CD8-positive, alpha-beta memory T cell (primary cell): ENCODE measurements at regions not wholly inside any gene's neighbourhood (a gene's known extent, or its start where the extent isn't known, plus 50 kb on each side); places are given as distances from the start of the nearest gene placed in this dataset.

Source experiments
- CTCF ChIA-PET: fragments of 350-600 bp; sonication (Branson Sonifier 250); formaldehyde crosslinking; loops from one replicate; lab custom pipeline; 2021; ENCODE audit warnings: antibody characterized with exemption; lab: Charles Lee
- POLR2A ChIA-PET: fragments of 350-600 bp; sonication (Branson Sonifier 250); formaldehyde crosslinking; loops from one replicate; lab custom pipeline; 2021; ENCODE audit warnings: antibody characterized with exemption; lab: Charles Lee
- DNase-seq, 5 donors: peaks; one replicate each; pipeline versions ENCODE4 v3.0.0 to v3.0.0-alpha.2; 2020 to 2022; ENCODE audit warnings: mixed read lengths in 1 of 5
- H3K27ac ChIP-seq: one replicate; pipeline ENCODE4 v1.7.0; 2013; ENCODE audit warnings: low read depth, mild to moderate bottlenecking, low read length, moderate library complexity
- H3K27me3 ChIP-seq: 2 replicates; pipeline ENCODE4 v1.7.0; 2013; ENCODE audit warnings: low read length, mild to moderate bottlenecking; ENCODE audit not compliant: insufficient read depth, poor library complexity, severe bottlenecking
- H3K36me3 ChIP-seq: 2 replicates; pipeline ENCODE4 v1.7.0; 2013; ENCODE audit warnings: mild to moderate bottlenecking, low read length, moderate library complexity; ENCODE audit not compliant: insufficient read depth
- H3K4me1 ChIP-seq: 2 replicates; pipeline ENCODE4 v1.7.0; 2013; ENCODE audit warnings: mild to moderate bottlenecking, low read length, moderate library complexity; ENCODE audit not compliant: insufficient read depth
- H3K4me3 ChIP-seq: 2 replicates; pipeline ENCODE4 v1.7.0; 2013; ENCODE audit warnings: mild to moderate bottlenecking, low read length
- H3K9me3 ChIP-seq: 2 replicates; pipeline ENCODE4 v1.7.0; 2013; ENCODE audit warnings: mild to moderate bottlenecking, low read length
- H3K27ac Mint-ChIP-seq, 8 donors: one replicate each; pipeline ENCODE4 v1.8.0; 2020 to 2021; ENCODE audit warnings: mixed read lengths in 8 of 8, mild to moderate bottlenecking in 6 of 8, inconsistent platforms in 3 of 8, moderate library complexity in 3 of 8
- H3K27me3 Mint-ChIP-seq, 2 donors: one replicate each; pipeline ENCODE4 v1.8.0; 2020 to 2021; ENCODE audit warnings: mixed read lengths in 2 of 2, mild to moderate bottlenecking in 1 of 2, moderate library complexity in 1 of 2
- H3K36me3 Mint-ChIP-seq, 3 donors: one replicate each; pipeline ENCODE4 v1.8.0; 2020 to 2021; ENCODE audit warnings: mixed read lengths in 3 of 3, inconsistent platforms in 1 of 3, mild to moderate bottlenecking in 1 of 3
- H3K4me1 Mint-ChIP-seq, 3 donors: one replicate each; pipeline ENCODE4 v1.8.0; 2020 to 2021; ENCODE audit warnings: mixed read lengths in 3 of 3, inconsistent platforms in 1 of 3, mild to moderate bottlenecking in 1 of 3
- H3K4me3 Mint-ChIP-seq, 7 donors: one replicate each; pipeline ENCODE4 v1.8.0; 2020 to 2021; ENCODE audit warnings: mixed read lengths in 7 of 7, mild to moderate bottlenecking in 6 of 7, moderate library complexity in 4 of 7, inconsistent platforms in 2 of 7
- H3K9me3 Mint-ChIP-seq, 5 donors: one replicate each; pipeline ENCODE4 v1.8.0; 2020 to 2022; ENCODE audit warnings: mixed read lengths in 5 of 5, mild to moderate bottlenecking in 3 of 5, moderate library complexity in 2 of 5, inconsistent platforms in 1 of 5

DNA sequence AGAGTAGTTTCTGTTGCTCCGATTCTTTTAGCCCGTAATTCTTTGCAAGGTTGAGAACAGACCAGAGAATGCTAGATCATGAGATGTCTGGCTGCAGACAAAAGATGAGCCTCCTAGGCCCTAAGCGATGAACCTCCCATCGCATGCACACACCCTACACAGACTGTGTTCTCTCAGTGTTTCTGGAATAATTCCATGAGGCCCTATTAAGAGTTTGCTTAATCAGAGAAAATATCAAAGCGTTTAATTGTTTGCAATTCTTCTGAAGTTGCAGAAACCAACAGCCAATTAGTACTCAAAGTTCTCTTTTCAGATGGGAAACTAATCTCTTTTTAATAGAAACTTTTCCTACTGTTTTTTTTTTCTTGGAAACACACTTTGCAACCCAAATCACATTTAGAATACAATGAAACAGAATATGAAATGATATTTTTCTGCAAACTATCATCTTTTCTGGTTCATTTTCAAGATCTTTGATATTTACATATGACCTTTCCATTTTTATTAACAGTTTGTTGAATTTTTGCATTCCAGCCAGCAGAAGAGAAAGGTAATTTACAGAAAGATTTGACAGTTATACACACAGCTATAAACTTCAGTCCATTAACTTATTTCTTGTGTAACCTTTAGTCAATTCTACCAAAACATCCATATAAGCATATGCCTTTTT is 1525.6 kb downstream of the ARAP2 start:
- POLR2A ChIA-PET = no interaction called here

DNA sequence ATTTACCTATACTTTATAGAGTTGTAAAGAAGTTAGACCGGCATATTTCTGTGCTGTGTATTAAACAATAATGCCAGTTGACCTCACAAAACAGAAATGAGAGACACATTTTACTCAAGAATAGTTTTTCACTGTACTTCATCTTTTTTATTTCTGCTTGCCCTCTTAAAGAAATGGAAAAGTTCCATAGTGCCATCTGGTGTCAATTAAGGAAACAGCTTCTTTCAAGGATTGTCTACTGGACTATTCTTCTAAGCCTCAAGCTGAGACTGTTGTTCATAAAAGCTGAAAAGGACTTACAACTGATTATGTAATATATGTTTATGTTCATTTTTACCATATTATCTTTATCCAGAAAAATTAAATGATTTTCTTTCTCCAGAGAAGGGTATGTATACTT is 1523.7 kb downstream of the ARAP2 start:
- no peak overlapping the region for H3K4me3 ChIP-seq
- H3K4me1 ChIP-seq = no peaks in the 10 kb centered on the region
- H3K27ac Mint-ChIP-seq = no peak overlapping the region
- H3K36me3 ChIP-seq = no peaks in the 10 kb centered on the region
- no peaks in the 10 kb centered on the region for H3K36me3 Mint-ChIP-seq
- no peak for DNase-seq
- H3K9me3 Mint-ChIP-seq = peaks cover 0 to 14% (median 1%) of the 10 kb centered on the region in 5 donors
- no peaks in the 10 kb centered on the region for H3K27me3 ChIP-seq
- H3K9me3 ChIP-seq = no peaks in the 10 kb centered on the region
- no peak overlapping the region for H3K27ac ChIP-seq
- CTCF ChIA-PET = no interaction called here
- no peaks in the 10 kb centered on the region for H3K27me3 Mint-ChIP-seq
- POLR2A ChIA-PET = no interaction called here
- no peaks in the 10 kb centered on the region for H3K4me1 Mint-ChIP-seq
- no peak overlapping the region for H3K4me3 Mint-ChIP-seq

More for the DNA sequence above, 1525.6 kb downstream of the ARAP2 start:
- no peak overlapping the region for H3K4me3 ChIP-seq
- H3K36me3 ChIP-seq = no peaks in the 10 kb centered on the region
- H3K9me3 ChIP-seq = no peaks in the 10 kb centered on the region
- H3K4me1 ChIP-seq = no peaks in the 10 kb centered on the region
- Mint-ChIP-seq H3K9me3 (peaks cover 0 to 10% (median 3%) of the 10 kb centered on the region in 5 donors), H3K4me3 (no peak overlapping the region), H3K27ac (no peak overlapping the region), H3K36me3 (no peaks in the 10 kb centered on the region), H3K4me1 (no peaks in the 10 kb centered on the region), H3K27me3 (peaks cover 0 to 1% of the 10 kb centered on the region in 2 donors)
- DNase-seq = no peak
- CTCF ChIA-PET = no interaction called here
- no peaks in the 10 kb centered on the region for H3K27me3 ChIP-seq
- no peak overlapping the region for H3K27ac ChIP-seq

DNA sequence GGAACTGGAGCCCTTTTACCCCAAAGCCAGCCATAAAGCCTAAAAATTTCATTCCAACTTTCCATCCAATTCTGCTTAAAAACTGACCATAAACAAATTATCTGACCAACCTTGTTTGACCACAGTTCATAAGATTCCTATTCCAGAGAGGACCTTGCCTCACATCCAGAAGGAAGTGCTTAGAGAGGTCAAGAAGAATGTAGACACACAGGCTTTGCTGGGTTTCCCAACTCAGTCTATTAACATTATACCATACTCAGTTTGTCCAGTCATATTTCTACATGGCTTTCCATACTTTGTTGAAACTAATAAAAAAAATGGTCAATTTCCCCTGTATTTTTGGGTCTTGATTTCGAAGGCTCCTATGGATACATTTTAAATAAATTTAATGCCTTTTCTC is 1522.5 kb downstream of the ARAP2 start:
- no peak overlapping the region for H3K27ac ChIP-seq
- Mint-ChIP-seq H3K27me3 (no peaks in the 10 kb centered on the region), H3K9me3 (peaks cover 0 to 21% (median 2%) of the 10 kb centered on the region in 5 donors), H3K27ac (no peak overlapping the region), H3K4me1 (no peaks in the 10 kb centered on the region), H3K4me3 (no peak overlapping the region), H3K36me3 (no peaks in the 10 kb centered on the region)
- ChIA-PET POLR2A (no interaction called here), CTCF (no interaction called here)
- no peaks in the 10 kb centered on the region for H3K9me3 ChIP-seq
- H3K4me1 ChIP-seq = no peaks in the 10 kb centered on the region
- H3K36me3 ChIP-seq = no peaks in the 10 kb centered on the region
- no peak overlapping the region for H3K4me3 ChIP-seq
- DNase-seq = no peak
- H3K27me3 ChIP-seq = no peaks in the 10 kb centered on the region

DNA sequence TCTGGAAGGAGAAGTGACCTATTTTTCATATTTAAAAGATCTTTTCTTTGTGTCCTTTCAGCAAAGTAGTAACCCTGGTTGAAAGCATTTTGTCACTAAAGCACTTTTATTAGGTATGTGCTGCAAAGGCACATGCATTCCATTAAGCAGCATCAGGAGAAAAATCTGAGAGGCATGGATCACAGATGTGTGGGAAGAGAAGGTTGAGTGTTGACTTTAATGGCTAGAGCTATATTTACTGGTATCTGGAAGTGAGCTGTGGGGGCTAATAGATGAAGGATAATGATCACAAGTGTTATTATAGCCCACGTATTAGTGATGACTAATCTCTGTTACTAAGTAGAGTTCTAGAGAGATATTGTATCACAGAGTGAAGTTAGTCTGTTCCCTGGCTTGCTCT is 1520.7 kb downstream of the ARAP2 start:
- no peaks in the 10 kb centered on the region for H3K27me3 Mint-ChIP-seq
- Histone ChIP-seq H3K27me3 (no peaks in the 10 kb centered on the region), H3K4me1 (no peaks in the 10 kb centered on the region), H3K36me3 (no peaks in the 10 kb centered on the region), H3K4me3 (no peak overlapping the region), H3K9me3 (no peaks in the 10 kb centered on the region), H3K27ac (no peak overlapping the region)
- POLR2A ChIA-PET = no interaction called here
- peaks cover 0 to 26% (median 3%) of the 10 kb centered on the region in 5 donors for H3K9me3 Mint-ChIP-seq
- H3K27ac Mint-ChIP-seq = no peak overlapping the region
- no peaks in the 10 kb centered on the region for H3K36me3 Mint-ChIP-seq
- H3K4me3 Mint-ChIP-seq = no peak overlapping the region
- no peak for DNase-seq
- CTCF ChIA-PET = no interaction called here
- no peaks in the 10 kb centered on the region for H3K4me1 Mint-ChIP-seq

DNA sequence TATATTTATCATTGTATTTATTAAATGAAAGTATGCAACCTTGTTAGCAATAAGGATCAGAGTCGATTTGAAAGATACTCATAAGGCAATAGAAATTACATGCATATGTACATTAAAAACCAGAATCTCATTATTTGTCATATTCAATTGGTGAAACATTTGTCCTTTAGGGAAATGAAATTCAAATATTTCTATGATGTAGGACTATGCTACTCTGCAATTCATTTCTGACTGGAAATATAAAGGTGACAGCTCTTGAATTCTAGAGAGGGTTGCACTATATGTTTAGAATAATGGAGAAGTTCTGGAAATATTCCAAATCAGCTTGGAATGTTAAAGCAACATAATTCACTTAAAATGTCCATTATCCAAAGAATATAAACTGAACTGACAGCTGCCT is 1519.8 kb downstream of the ARAP2 start:
- ChIA-PET POLR2A (no interaction called here), CTCF (no interaction called here)

DNA sequence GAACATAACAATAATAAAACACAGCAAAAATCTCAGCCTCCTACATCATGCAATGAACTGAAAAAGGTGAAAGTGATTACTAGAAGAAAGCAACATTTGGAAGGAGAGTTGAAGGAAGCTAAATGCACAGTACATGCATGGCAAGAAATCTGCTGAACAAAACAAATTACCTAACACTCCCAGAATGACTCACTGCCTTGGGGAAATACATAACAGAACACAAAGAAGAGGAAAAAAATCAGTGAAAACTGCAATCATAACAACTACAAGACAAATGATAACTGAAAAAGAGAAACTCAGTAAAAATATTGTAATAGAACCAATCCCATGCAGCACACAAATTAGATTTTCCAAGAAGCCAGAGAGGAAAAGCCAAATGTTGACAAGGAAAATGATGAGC is 1513.2 kb downstream of the ARAP2 start:
- H3K27me3 ChIP-seq = no peaks in the 10 kb centered on the region
- H3K36me3 ChIP-seq = no peaks in the 10 kb centered on the region
- no peaks in the 10 kb centered on the region for H3K4me1 Mint-ChIP-seq
- H3K9me3 Mint-ChIP-seq = peaks cover 0 to 25% (median 4%) of the 10 kb centered on the region in 5 donors
- DNase-seq = no peak
- no peak overlapping the region for H3K27ac ChIP-seq
- H3K4me1 ChIP-seq = no peaks in the 10 kb centered on the region
- H3K27ac Mint-ChIP-seq = no peak overlapping the region
- ChIA-PET CTCF (no interaction called here), POLR2A (no interaction called here)
- no peaks in the 10 kb centered on the region for H3K27me3 Mint-ChIP-seq
- no peak overlapping the region for H3K4me3 ChIP-seq
- H3K4me3 Mint-ChIP-seq = no peak overlapping the region
- H3K9me3 ChIP-seq = no peaks in the 10 kb centered on the region
- no peaks in the 10 kb centered on the region for H3K36me3 Mint-ChIP-seq

More for the DNA sequence above, 1519.8 kb downstream of the ARAP2 start:
- Mint-ChIP-seq H3K27ac (no peak overlapping the region), H3K36me3 (no peaks in the 10 kb centered on the region), H3K27me3 (no peaks in the 10 kb centered on the region), H3K4me1 (no peaks in the 10 kb centered on the region), H3K9me3 (peaks cover 0 to 30% (median 3%) of the 10 kb centered on the region in 5 donors), H3K4me3 (no peak overlapping the region)
- no peaks in the 10 kb centered on the region for H3K36me3 ChIP-seq
- no peaks in the 10 kb centered on the region for H3K4me1 ChIP-seq
- H3K27ac ChIP-seq = no peak overlapping the region
- DNase-seq = no peak
- H3K27me3 ChIP-seq = no peaks in the 10 kb centered on the region
- no peaks in the 10 kb centered on the region for H3K9me3 ChIP-seq
- H3K4me3 ChIP-seq = no peak overlapping the region

DNA sequence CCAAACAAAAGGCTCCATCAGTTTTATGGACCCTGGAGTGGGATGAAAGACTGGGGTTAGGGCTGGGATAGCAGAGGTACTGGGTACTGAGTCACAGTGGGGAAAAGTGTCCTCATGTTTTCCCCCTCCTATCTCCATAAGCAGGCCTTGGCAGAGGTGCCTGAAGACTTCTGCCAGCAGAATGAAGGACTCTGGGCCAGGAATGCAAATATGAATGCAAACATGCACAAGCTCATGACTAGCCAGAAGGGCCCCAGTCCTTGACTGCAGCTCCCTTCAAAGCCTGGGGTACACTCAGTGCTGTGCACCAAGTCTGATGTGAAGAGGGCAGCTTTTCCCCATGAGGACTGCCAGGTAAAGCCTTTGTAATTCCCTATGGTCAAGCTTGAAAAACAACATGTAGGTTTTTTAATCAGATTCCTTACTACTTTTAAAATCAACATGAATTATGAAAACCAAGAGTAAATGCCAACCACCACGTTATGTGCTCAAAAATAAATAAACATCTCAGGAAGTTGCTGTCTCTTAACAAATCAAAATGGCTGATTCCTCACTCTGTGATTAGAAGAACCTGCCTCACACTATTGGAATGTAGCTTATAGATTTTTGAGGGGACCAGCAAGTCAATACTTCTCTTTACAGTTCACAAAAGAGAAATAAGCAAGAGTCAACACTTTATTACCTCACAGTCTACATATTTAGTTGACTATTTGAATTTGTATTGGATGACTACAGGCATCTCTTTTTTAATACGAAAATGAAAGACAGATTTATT is 1512.0 kb downstream of the ARAP2 start:
- Mint-ChIP-seq H3K27ac (no peak overlapping the region), H3K4me1 (no peaks in the 10 kb centered on the region), H3K27me3 (no peaks in the 10 kb centered on the region), H3K4me3 (no peak overlapping the region), H3K36me3 (no peaks in the 10 kb centered on the region), H3K9me3 (peaks cover 0 to 19% (median 3%) of the 10 kb centered on the region in 5 donors)
- Histone ChIP-seq H3K4me1 (no peaks in the 10 kb centered on the region), H3K27me3 (no peaks in the 10 kb centered on the region), H3K36me3 (no peaks in the 10 kb centered on the region), H3K9me3 (no peaks in the 10 kb centered on the region), H3K4me3 (no peak overlapping the region), H3K27ac (no peak overlapping the region)
- POLR2A ChIA-PET = no interaction called here
- no peak for DNase-seq
- CTCF ChIA-PET = no interaction called here

DNA sequence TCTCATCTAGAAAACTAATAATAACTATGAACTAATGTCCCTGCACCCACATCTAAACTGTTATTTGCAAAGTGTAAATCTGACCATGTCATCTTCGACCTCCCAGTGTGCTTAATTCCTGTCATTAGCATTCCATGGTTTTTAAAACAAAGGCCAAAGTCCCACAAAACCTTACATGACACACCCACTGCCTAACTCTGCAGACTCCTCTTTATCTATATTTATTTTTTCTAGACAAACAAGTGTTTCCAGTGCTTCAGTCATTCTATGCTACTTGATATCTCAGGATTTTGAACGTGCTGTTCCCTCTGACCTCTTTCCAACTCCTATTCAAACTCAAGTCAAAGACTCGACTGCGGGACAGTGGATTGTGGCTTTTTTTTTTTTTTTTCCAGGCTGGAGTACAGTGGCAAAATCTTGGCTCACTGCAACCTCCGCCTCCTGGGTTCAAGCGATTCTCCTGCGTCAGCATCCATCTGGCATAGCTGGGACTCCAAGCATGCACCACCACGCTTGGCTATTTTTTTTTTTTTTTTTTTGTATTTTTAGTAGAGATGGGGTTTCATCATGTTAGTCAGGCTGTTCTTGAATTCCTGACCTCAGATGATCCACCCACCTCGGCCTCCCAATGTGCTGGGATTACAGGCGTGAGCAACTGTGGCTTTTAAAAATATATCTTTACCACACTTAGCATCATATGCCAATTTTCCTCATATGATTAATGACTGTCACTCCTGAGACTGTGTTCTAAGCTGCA is 1511.0 kb downstream of the ARAP2 start:
- H3K4me3 ChIP-seq = no peak overlapping the region
- Mint-ChIP-seq H3K27me3 (no peaks in the 10 kb centered on the region), H3K27ac (no peak overlapping the region), H3K9me3 (peaks cover 0 to 13% (median 3%) of the 10 kb centered on the region in 5 donors), H3K4me1 (no peaks in the 10 kb centered on the region), H3K36me3 (no peaks in the 10 kb centered on the region), H3K4me3 (no peak overlapping the region)
- ChIA-PET CTCF (no interaction called here), POLR2A (no interaction called here)
- no peaks in the 10 kb centered on the region for H3K27me3 ChIP-seq
- H3K36me3 ChIP-seq = no peaks in the 10 kb centered on the region
- no peak for DNase-seq
- H3K4me1 ChIP-seq = no peaks in the 10 kb centered on the region
- no peaks in the 10 kb centered on the region for H3K9me3 ChIP-seq
- H3K27ac ChIP-seq = no peak overlapping the region
